ENCODE measurements at regions not wholly inside any gene's neighbourhood (a gene's known extent, or its start where the extent isn't known, plus 50 kb on each side); places are given as distances from the start of the nearest gene placed in this dataset.

DNA sequence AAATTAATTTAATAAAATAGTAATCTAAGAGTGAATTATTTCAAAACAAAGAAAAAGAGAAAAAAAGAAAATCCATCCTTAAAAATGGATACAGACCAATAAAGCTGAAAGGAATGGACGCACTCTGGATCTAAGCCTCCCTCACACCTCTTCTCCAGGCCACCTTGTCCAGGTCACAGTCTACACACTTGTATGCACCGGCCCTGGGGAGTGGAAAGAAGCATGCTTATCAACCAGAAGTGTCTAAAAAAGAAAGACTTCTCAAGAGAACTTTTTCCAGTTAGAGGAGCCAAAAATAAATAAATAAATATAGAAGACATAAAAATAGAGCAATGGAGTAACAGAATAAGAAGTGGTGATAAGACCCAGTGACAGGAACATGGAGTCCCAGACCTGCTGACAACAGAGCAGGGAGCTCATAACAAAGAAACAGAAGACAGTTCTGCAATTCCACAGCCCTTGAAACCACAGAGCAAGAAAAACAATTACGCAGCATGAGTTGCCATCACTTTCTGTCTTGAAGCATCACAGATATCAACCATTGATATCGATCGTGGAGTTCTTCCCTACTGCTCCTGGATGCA is 311.7 kb upstream of the NFE2L3 start:
- H3K4me1 ChIP-seq (ENCODE audit: control insufficient read depth in 1 of 2, insufficient read depth in 2 of 2, low read length in 2 of 2): no peaks in the 10 kb centered on the region
- H3K9me2 ChIP-seq (ENCODE audit: insufficient read depth): no peaks in the 10 kb centered on the region
- ChIA-PET RAD21 (ENCODE audit: low non-redundant PET in 1 of 2, low total read pairs in 2 of 2, uncharacterized antibody in 2 of 2, unreplicated experiment in 2 of 2) (no interaction called here), POLR2A (no interaction called here), CTCF (no interaction called here)
- no peaks in the 10 kb centered on the region for H3K36me3 ChIP-seq (ENCODE audit: control insufficient read depth in 1 of 2, insufficient read depth in 2 of 2, low read length in 2 of 2)
- intact Hi-C loops (cut with micrococcal nuclease): no loop called here
- no peak overlapping the region for H3K4me2 ChIP-seq (ENCODE audit: low read length)
- TF ChIP-seq RAD21 (IDR thresholded peaks at IDR 0.05; ENCODE audit: low read depth): no peak
- TF ChIP-seq REST (IDR thresholded peaks at IDR 0.05; ENCODE audit: low read depth): no peak
- TF ChIP-seq CBX3 (IDR thresholded peaks at IDR 0.05; ENCODE audit: low read depth): no peak
- no peak for TF ChIP-seq ZFX (IDR thresholded peaks at IDR 0.05)
- no peak for TF ChIP-seq EGR1 (IDR thresholded peaks at IDR 0.05; ENCODE audit: low read depth)
- TF ChIP-seq ATF3 (IDR thresholded peaks at IDR 0.05): no peak
- TF ChIP-seq SP1 (IDR thresholded peaks at IDR 0.05; ENCODE audit: low read depth): no peak
- no peak for TF ChIP-seq ZNF274 (IDR thresholded peaks at IDR 0.05; ENCODE audit: low read depth, low read length)
- TF ChIP-seq, protein P1, sequence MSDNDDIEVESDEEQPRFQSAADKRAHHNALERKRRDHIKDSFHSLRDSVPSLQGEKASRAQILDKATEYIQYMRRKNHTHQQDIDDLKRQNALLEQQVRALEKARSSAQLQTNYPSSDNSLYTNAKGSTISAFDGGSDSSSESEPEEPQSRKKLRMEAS (IDR thresholded peaks at IDR 0.05): no peak
- TF ChIP-seq SRF (IDR thresholded peaks at IDR 0.05; ENCODE audit: low read depth): no peak
- no peak for TF ChIP-seq CEBPB (IDR thresholded peaks at IDR 0.05; ENCODE audit: low read depth)
- no peak for TF ChIP-seq CTCF (IDR thresholded peaks at IDR 0.05 in 2 of 3, conservative IDR thresholded peaks at IDR 0.05 in 1 of 3; ENCODE audit: borderline replicate concordance in 1 of 3, insufficient read depth in 1 of 3, low read depth in 2 of 3, low read length in 2 of 3)
- TF ChIP-seq FOSL1 (IDR thresholded peaks at IDR 0.05; ENCODE audit: low read depth): no peak
- no peak for TF ChIP-seq POLR2AphosphoS5 (IDR thresholded peaks at IDR 0.05; ENCODE audit: low read depth, low read length)
- TF ChIP-seq TCF7L2 (IDR thresholded peaks at IDR 0.05; ENCODE audit: borderline replicate concordance, extremely low read depth, insufficient read depth, insufficient read length): no peak
- TF ChIP-seq EZH2 (IDR thresholded peaks at IDR 0.05): no peak
- no peak for DNase-seq (ENCODE audit: low read depth, low spot score)
- H3K79me2 ChIP-seq (ENCODE audit: insufficient read depth, low read length): no peaks in the 10 kb centered on the region
- no peak overlapping the region for H3K9ac ChIP-seq (ENCODE audit: low read length)
- no peak overlapping the region for H2AFZ ChIP-seq (ENCODE audit: low read depth, low read length, poor library complexity, severe bottlenecking)
- H3K27ac ChIP-seq (ENCODE audit: low read depth, low read length): no peak overlapping the region
- BruUV-seq (replicated peaks): no TSS peak
- H3K4me3 ChIP-seq (replicated peaks in 1 of 2; ENCODE audit: low read depth in 1 of 2, low read length in 2 of 2): no peak overlapping the region
- no peaks in the 10 kb centered on the region for H3K9me3 ChIP-seq (ENCODE audit: control insufficient read depth in 1 of 2, insufficient read depth in 1 of 2, low read depth in 1 of 2, low read length in 2 of 2)
- no peaks in the 10 kb centered on the region for H4K20me1 ChIP-seq (ENCODE audit: insufficient read depth)
- 0 out of 2 replicates have a peak, but pooled peaks cover 5% of the 10 kb centered on the region for H3K27me3 ChIP-seq (ENCODE audit: insufficient read depth, low read length)
- no peak for ATAC-seq

Measured in HCT116 (cell line).